Upper lobe of left lung (tissue), 4 donors: ENCODE measurements at regions not wholly inside any gene's neighbourhood (a gene's known extent, or its start where the extent isn't known, plus 50 kb on each side); places are given as distances from the start of the nearest gene placed in this dataset.

ENCODE experiments used
- CTCF ChIP-seq, 6 experiments: fragments of 450-650 bp in 4 of 6; fragments of 200-600 bp in 2 of 6; sonication (generic) in 2 of 6; IDR thresholded peaks; one replicate each; pipeline ENCODE4 v1.5.1; 2016 to 2019; ENCODE audit warnings: antibody characterized with exemption in 6 of 6
- POLR2A ChIP-seq, 4 donors: fragments of 450-650 bp; IDR thresholded peaks; one replicate each; pipeline ENCODE4 v1.5.1; 2016 to 2017; ENCODE audit warnings: antibody characterized with exemption in 4 of 4, mild to moderate bottlenecking in 2 of 4

- TF ChIP-seq CTCF (IDR thresholded peaks at IDR 0.05): no peak
- no peak for TF ChIP-seq POLR2A (IDR thresholded peaks at IDR 0.05)
Observed at GRCh38 chr2:120635146-120635545, 100.5 kb upstream of the GLI2 start.
